ENCODE measurements at regions not wholly inside any gene's neighbourhood (a gene's known extent, or its start where the extent isn't known, plus 50 kb on each side); places are given as distances from the start of the nearest gene placed in this dataset.

DNA sequence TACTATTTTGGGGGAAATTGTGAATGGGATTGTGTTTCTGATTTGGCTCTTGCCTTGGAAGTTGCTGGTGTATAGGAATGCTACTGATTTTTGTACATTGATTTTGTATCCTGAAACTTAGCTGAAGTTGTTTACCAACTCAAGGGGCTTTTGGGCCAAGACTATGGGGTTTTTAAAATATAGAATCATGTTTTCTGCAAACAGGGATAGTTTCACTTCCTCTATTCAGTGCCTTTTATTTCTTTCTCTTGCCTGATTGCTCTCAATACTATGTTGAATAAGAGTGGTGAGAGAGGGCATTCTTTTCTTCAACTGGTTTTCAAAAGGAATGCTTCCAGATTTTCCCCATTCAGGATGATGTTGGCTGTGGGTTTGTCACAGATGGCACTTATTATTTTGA is 1383.8 kb upstream of the ACVR2A start:
- no peak for DNase-seq
- Histone ChIP-seq H3K4me2 (ENCODE audit: low read length, poor library complexity, severe bottlenecking) (no peak overlapping the region), H3K9me3 (ENCODE audit: control insufficient read depth, low read length) (peaks cover 21% of the 10 kb centered on the region), H2BK5ac (ENCODE audit: low read depth, low read length, poor library complexity, severe bottlenecking) (no peak overlapping the region), H2AK5ac (ENCODE audit: low read length, severe bottlenecking) (no peak overlapping the region), H3K4me3 (ENCODE audit: insufficient read depth in 1 of 2, low read depth in 1 of 2, low read length in 2 of 2) (no peak overlapping the region), H3K27ac (ENCODE audit: low read length, poor library complexity, severe bottlenecking) (no peak overlapping the region), H2BK15ac (ENCODE audit: low read depth, poor library complexity, severe bottlenecking) (no peak overlapping the region), H3K9ac (ENCODE audit: low read length) (no peak overlapping the region), H2BK12ac (ENCODE audit: low read length in 2 of 2) (no peak overlapping the region), H3K23ac (ENCODE audit: low read length in 2 of 2) (no peak overlapping the region), H3K79me1 (replicated peaks; ENCODE audit: low read length, poor library complexity, severe bottlenecking) (no peaks in the 10 kb centered on the region), H4K8ac (ENCODE audit: low read length) (no peak overlapping the region), H3K27me3 (ENCODE audit: control insufficient read depth in 1 of 2, insufficient read depth in 1 of 2, low read length in 2 of 2) (no peaks in the 10 kb centered on the region), H3K18ac (ENCODE audit: low read depth in 1 of 2, low read length in 2 of 2) (no peak overlapping the region), H3K14ac (ENCODE audit: low read length in 2 of 2) (no peak overlapping the region), H3K4ac (ENCODE audit: low read depth in 1 of 2, low read length in 2 of 2) (no peak overlapping the region), H2AFZ (ENCODE audit: low read depth, low read length) (no peak overlapping the region), H3K4me1 (ENCODE audit: control insufficient read depth, insufficient read depth, low read depth, low read length) (no peaks in the 10 kb centered on the region), H3K36me3 (ENCODE audit: control insufficient read depth in 1 of 2, insufficient read depth in 2 of 2, low read depth in 1 of 2, low read length in 2 of 2) (peaks cover 0 to 2% of the 10 kb centered on the region in 2 experiments), H2BK120ac (ENCODE audit: low read depth, low read length) (no peak overlapping the region), H4K91ac (ENCODE audit: low read length) (no peak overlapping the region)

DNA sequence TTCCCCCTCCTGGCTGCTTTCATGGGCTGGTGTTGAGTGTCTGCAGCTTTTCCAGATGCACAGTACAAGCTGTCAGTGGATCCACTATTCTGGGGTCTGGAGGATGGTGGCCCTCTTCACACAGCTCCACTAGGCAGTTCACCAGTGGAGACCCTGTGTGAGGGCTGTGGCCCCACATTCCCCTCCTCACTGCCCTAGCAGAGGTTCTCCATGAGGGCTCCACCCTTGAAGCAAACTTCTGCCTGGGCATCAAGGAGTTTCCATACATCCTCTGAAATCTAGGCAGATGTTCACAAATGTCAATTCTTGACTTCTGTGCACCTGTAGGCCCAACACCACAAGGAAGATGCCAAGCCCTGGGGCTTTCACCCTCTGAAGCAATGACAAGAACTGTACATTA is 1386.2 kb upstream of the ACVR2A start:
- H3K9me3 ChIP-seq (ENCODE audit: control insufficient read depth, low read length): peaks cover 17% of the 10 kb centered on the region
- no peak overlapping the region for H3K14ac ChIP-seq (ENCODE audit: low read length in 2 of 2)
- H2AFZ ChIP-seq (ENCODE audit: low read depth, low read length): no peak overlapping the region
- H3K4me3 ChIP-seq (ENCODE audit: insufficient read depth in 1 of 2, low read depth in 1 of 2, low read length in 2 of 2): no peak overlapping the region
- H4K8ac ChIP-seq (ENCODE audit: low read length): no peak overlapping the region
- H2AK5ac ChIP-seq (ENCODE audit: low read length, severe bottlenecking): no peak overlapping the region
- H3K4me1 ChIP-seq (ENCODE audit: control insufficient read depth, insufficient read depth, low read depth, low read length): no peaks in the 10 kb centered on the region
- no peaks in the 10 kb centered on the region for H3K79me1 ChIP-seq (replicated peaks; ENCODE audit: low read length, poor library complexity, severe bottlenecking)
- no peak overlapping the region for H3K27ac ChIP-seq (ENCODE audit: low read length, poor library complexity, severe bottlenecking)
- H2BK12ac ChIP-seq (ENCODE audit: low read length in 2 of 2): no peak overlapping the region
- no peak for DNase-seq
- no peak overlapping the region for H4K91ac ChIP-seq (ENCODE audit: low read length)
- H3K4ac ChIP-seq (ENCODE audit: low read depth in 1 of 2, low read length in 2 of 2): no peak overlapping the region
- no peak overlapping the region for H2BK5ac ChIP-seq (ENCODE audit: low read depth, low read length, poor library complexity, severe bottlenecking)
- no peak overlapping the region for H3K23ac ChIP-seq (ENCODE audit: low read length in 2 of 2)
- H3K18ac ChIP-seq (ENCODE audit: low read depth in 1 of 2, low read length in 2 of 2): no peak overlapping the region
- H3K36me3 ChIP-seq (ENCODE audit: control insufficient read depth in 1 of 2, insufficient read depth in 2 of 2, low read depth in 1 of 2, low read length in 2 of 2): no peaks in the 10 kb centered on the region
- H2BK15ac ChIP-seq (ENCODE audit: low read depth, poor library complexity, severe bottlenecking): no peak overlapping the region
- no peak overlapping the region for H3K4me2 ChIP-seq (ENCODE audit: low read length, poor library complexity, severe bottlenecking)
- no peak overlapping the region for H3K9ac ChIP-seq (ENCODE audit: low read length)
- no peaks in the 10 kb centered on the region for H3K27me3 ChIP-seq (ENCODE audit: control insufficient read depth in 1 of 2, insufficient read depth in 1 of 2, low read length in 2 of 2)
- no peak overlapping the region for H2BK120ac ChIP-seq (ENCODE audit: low read depth, low read length)

DNA sequence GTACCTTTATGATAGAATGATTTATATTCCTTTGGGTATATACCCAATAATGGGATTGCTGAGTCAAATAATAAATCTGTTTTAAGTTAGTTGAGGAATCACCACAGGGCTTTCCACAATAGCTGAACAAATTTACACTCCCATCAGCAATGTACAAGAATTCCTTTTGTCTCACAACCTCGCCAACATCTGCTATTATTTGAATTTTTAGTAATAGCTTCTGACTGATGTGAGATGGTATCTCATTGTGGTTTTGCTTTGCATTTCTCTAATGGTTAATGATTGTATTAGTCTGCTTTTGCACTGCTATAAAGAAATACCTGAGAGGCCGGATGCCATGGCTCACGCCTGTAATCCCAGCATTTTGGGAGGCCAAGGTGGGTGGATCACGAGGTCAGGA is 1387.6 kb upstream of the ACVR2A start:
- H2BK120ac ChIP-seq (ENCODE audit: low read depth, low read length): no peak overlapping the region
- H3K18ac ChIP-seq (ENCODE audit: low read depth in 1 of 2, low read length in 2 of 2): no peak overlapping the region
- no peak overlapping the region for H2BK5ac ChIP-seq (ENCODE audit: low read depth, low read length, poor library complexity, severe bottlenecking)
- no peak overlapping the region for H2AFZ ChIP-seq (ENCODE audit: low read depth, low read length)
- no peak overlapping the region for H2BK12ac ChIP-seq (ENCODE audit: low read length in 2 of 2)
- no peak overlapping the region for H2AK5ac ChIP-seq (ENCODE audit: low read length, severe bottlenecking)
- WGBS: 58% methylated on average over 3 of the region's 4 CpGs
- peaks cover 13% of the 10 kb centered on the region for H3K9me3 ChIP-seq (ENCODE audit: control insufficient read depth, low read length)
- no peak overlapping the region for H4K91ac ChIP-seq (ENCODE audit: low read length)
- no peak overlapping the region for H3K9ac ChIP-seq (ENCODE audit: low read length)
- H3K14ac ChIP-seq (ENCODE audit: low read length in 2 of 2): no peak overlapping the region
- H3K23ac ChIP-seq (ENCODE audit: low read length in 2 of 2): no peak overlapping the region
- H3K4ac ChIP-seq (ENCODE audit: low read depth in 1 of 2, low read length in 2 of 2): no peak overlapping the region
- H3K4me1 ChIP-seq (ENCODE audit: control insufficient read depth, insufficient read depth, low read depth, low read length): no peaks in the 10 kb centered on the region
- no peak overlapping the region for H3K4me3 ChIP-seq (ENCODE audit: insufficient read depth in 1 of 2, low read depth in 1 of 2, low read length in 2 of 2)
- H3K4me2 ChIP-seq (ENCODE audit: low read length, poor library complexity, severe bottlenecking): no peak overlapping the region
- H3K79me1 ChIP-seq (replicated peaks; ENCODE audit: low read length, poor library complexity, severe bottlenecking): no peaks in the 10 kb centered on the region
- DNase-seq: no peak
- H3K27me3 ChIP-seq (ENCODE audit: control insufficient read depth in 1 of 2, insufficient read depth in 1 of 2, low read length in 2 of 2): no peaks in the 10 kb centered on the region
- no peak overlapping the region for H2BK15ac ChIP-seq (ENCODE audit: low read depth, poor library complexity, severe bottlenecking)
- no peaks in the 10 kb centered on the region for H3K36me3 ChIP-seq (ENCODE audit: control insufficient read depth in 1 of 2, insufficient read depth in 2 of 2, low read depth in 1 of 2, low read length in 2 of 2)
- no peak overlapping the region for H4K8ac ChIP-seq (ENCODE audit: low read length)
- H3K27ac ChIP-seq (ENCODE audit: low read length, poor library complexity, severe bottlenecking): no peak overlapping the region

DNA sequence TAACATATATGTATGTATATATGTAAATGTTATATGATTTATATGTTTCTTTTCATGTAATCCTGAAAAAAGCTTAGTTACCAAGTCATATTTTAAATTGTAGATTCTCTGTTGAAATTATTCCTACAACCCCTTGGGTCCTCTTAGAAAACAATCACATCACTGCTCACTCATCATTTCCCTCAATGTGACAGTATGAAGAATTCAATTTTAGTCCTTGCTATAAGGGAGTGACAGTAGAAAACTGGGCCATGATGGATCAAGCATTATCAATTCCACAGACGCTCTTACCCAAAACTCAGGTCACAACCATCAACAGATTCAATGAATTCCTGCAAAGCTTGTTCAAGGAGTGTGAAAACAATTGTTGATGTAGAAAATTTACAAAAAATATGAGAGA is 1389.5 kb upstream of the ACVR2A start:
- no CpG with 5 or more reads among the region's 1 CpG for WGBS
- no peak overlapping the region for H2AK5ac ChIP-seq (ENCODE audit: low read length, severe bottlenecking)
- no peak overlapping the region for H3K14ac ChIP-seq (ENCODE audit: low read length in 2 of 2)

More for the DNA sequence above, 1389.5 kb upstream of the ACVR2A start:
- no peaks in the 10 kb centered on the region for H3K36me3 ChIP-seq (ENCODE audit: control insufficient read depth in 1 of 2, insufficient read depth in 2 of 2, low read depth in 1 of 2, low read length in 2 of 2)
- no peak overlapping the region for H2AFZ ChIP-seq (ENCODE audit: low read depth, low read length)
- H4K91ac ChIP-seq (ENCODE audit: low read length): no peak overlapping the region
- no peak for DNase-seq
- no peak overlapping the region for H2BK12ac ChIP-seq (ENCODE audit: low read length in 2 of 2)
- no peak overlapping the region for H3K18ac ChIP-seq (ENCODE audit: low read depth in 1 of 2, low read length in 2 of 2)
- H3K4me2 ChIP-seq (ENCODE audit: low read length, poor library complexity, severe bottlenecking): no peak overlapping the region
- no peaks in the 10 kb centered on the region for H3K4me1 ChIP-seq (ENCODE audit: control insufficient read depth, insufficient read depth, low read depth, low read length)
- no peak overlapping the region for H2BK120ac ChIP-seq (ENCODE audit: low read depth, low read length)
- no peak overlapping the region for H3K4me3 ChIP-seq (ENCODE audit: insufficient read depth in 1 of 2, low read depth in 1 of 2, low read length in 2 of 2)
- no peak overlapping the region for H3K23ac ChIP-seq (ENCODE audit: low read length in 2 of 2)
- H3K9me3 ChIP-seq (ENCODE audit: control insufficient read depth, low read length): peaks cover 13% of the 10 kb centered on the region
- H3K79me1 ChIP-seq (replicated peaks; ENCODE audit: low read length, poor library complexity, severe bottlenecking): no peaks in the 10 kb centered on the region
- H3K27ac ChIP-seq (ENCODE audit: low read length, poor library complexity, severe bottlenecking): no peak overlapping the region
- no peak overlapping the region for H2BK15ac ChIP-seq (ENCODE audit: low read depth, poor library complexity, severe bottlenecking)
- no peak overlapping the region for H3K4ac ChIP-seq (ENCODE audit: low read depth in 1 of 2, low read length in 2 of 2)
- H3K9ac ChIP-seq (ENCODE audit: low read length): no peak overlapping the region
- H3K27me3 ChIP-seq (ENCODE audit: control insufficient read depth in 1 of 2, insufficient read depth in 1 of 2, low read length in 2 of 2): no peaks in the 10 kb centered on the region
- no peak overlapping the region for H2BK5ac ChIP-seq (ENCODE audit: low read depth, low read length, poor library complexity, severe bottlenecking)
- no peak overlapping the region for H4K8ac ChIP-seq (ENCODE audit: low read length)
